Smooth muscle cell (in vitro differentiated cells): ENCODE measurements at regions not wholly inside any gene's neighbourhood (a gene's known extent, or its start where the extent isn't known, plus 50 kb on each side); places are given as distances from the start of the nearest gene placed in this dataset.

Experiments
- DNase-seq: peaks from one replicate; lab custom pipeline; 2025; ENCODE audit not compliant: unreplicated experiment; lab: John Stamatoyannopoulos, UW
- H2AFZ ChIP-seq: fragments of 200-600 bp; sonication (generic); 2 replicates; pipeline ENCODE4 v1.6.0; 2016; ENCODE audit warnings: antibody characterized with exemption, low read depth, mild to moderate bottlenecking
- H3F3A ChIP-seq: fragments of 200-600 bp; sonication (generic); 2 replicates; pipeline ENCODE4 v1.6.0; 2017; ENCODE audit warnings: antibody characterized with exemption, low read depth
- H3K27ac ChIP-seq: fragments of 200-600 bp; sonication (generic); 2 replicates; pipeline ENCODE4 v1.5.1; 2016; ENCODE audit warnings: low read depth, mild to moderate bottlenecking
- H3K27me3 ChIP-seq: fragments of 200-600 bp; sonication (generic); 2 replicates; pipeline ENCODE4 v1.6.1; 2016; ENCODE audit warnings: low read depth, mild to moderate bottlenecking
- H3K36me3 ChIP-seq: fragments of 200-600 bp; sonication (generic); 2 replicates; pipeline ENCODE4 v1.5.1; 2016; ENCODE audit warnings: low read depth
- H3K4me1 ChIP-seq: fragments of 200-600 bp; sonication (generic); 2 replicates; pipeline ENCODE4 v1.5.1; 2016; ENCODE audit warnings: low read depth
- H3K4me2 ChIP-seq: fragments of 200-600 bp; sonication (generic); 2 replicates; pipeline ENCODE4 v1.6.0; 2016; ENCODE audit warnings: mild to moderate bottlenecking
- H3K4me3 ChIP-seq: fragments of 200-600 bp; sonication (generic); 2 replicates; pipeline ENCODE4 v1.5.1; 2016; ENCODE audit warnings: mild to moderate bottlenecking
- H3K79me2 ChIP-seq: fragments of 200-600 bp; sonication (generic); 2 replicates; pipeline ENCODE4 v1.6.0; 2016; ENCODE audit warnings: low read depth, mild to moderate bottlenecking
- H3K9ac ChIP-seq: fragments of 200-600 bp; sonication (generic); 2 replicates; pipeline ENCODE4 v1.6.0; 2016; ENCODE audit warnings: low read depth
- H3K9me3 ChIP-seq: fragments of 200-600 bp; sonication (generic); replicated peaks from 2 replicates; pipeline ENCODE4 v1.5.1; 2016; ENCODE audit warnings: low read depth
- H4K20me1 ChIP-seq: fragments of 200-600 bp; sonication (generic); 2 replicates; pipeline ENCODE4 v1.6.0; 2016; ENCODE audit warnings: low read depth
- WGBS: methylation state at CpG from one replicate; pipeline ENCODE4 v1.1.7; 2016; ENCODE audit warnings: low lambda C conversion rate; 5-methylcytosine and 5-hydroxymethylcytosine counted together
- TF ChIP-seq, protein P1 (sequence below): fragments of 200-600 bp; sonication (generic); IDR thresholded peaks from 2 replicates; pipeline ENCODE4 v1.5.1; 2017; ENCODE audit warnings: borderline replicate concordance, mild to moderate bottlenecking, antibody characterized with exemption; ENCODE audit not compliant: insufficient read depth, poor library complexity, severe bottlenecking

DNA sequence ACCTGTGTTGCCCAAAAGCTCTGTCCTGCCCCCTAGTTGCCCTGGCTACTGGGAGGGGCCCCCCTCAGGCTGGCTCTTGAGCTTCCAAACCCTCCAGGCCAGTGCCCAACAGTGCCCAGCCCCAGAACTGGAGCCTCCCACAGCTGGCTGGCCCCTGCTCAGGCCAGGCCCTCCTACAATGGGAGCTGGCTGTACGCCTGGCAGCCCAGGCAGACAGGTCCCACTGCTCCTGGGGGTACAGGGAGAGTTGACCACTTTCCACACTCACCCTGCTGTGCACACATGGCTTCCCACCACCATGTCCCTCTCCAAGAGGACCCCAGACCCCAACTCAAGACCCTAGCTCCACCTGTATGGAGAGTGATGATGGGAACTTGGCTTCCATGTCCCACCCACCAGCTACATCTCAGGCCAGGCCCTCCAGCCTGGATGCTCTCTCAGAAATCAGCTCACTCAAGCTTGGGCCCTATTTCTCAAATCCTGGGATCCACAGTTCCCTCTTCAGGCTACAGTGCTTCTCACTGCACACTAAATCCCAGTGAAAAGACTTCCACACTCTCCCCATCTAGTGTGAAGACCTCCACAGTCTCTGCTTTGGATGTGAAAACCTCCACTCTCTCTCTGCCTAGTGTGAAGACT, 92.6 kb downstream of the OAT start:
- 0% methylated on average over 1 of the region's 1 CpG for WGBS

DNA sequence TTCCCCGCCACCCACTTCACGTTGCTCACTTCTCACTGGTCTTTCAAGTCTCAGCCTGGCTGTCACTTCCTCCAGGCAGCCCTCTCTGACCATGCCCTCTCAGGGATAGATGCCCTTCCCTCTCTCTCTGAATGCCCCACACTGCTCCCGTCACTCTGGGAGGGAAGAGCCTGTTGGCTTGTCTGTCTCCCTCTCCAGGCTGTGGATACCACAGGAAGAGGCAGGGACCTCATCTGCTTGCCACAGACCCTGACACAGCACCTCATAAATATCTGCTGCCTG, 93.1 kb downstream of the OAT start:
- H3K9ac ChIP-seq = no peak overlapping the region
- no peaks in the 10 kb centered on the region for H3K27me3 ChIP-seq
- H3K36me3 ChIP-seq = no peaks in the 10 kb centered on the region
- H3K79me2 ChIP-seq = no peaks in the 10 kb centered on the region
- TF ChIP-seq, protein P1, sequence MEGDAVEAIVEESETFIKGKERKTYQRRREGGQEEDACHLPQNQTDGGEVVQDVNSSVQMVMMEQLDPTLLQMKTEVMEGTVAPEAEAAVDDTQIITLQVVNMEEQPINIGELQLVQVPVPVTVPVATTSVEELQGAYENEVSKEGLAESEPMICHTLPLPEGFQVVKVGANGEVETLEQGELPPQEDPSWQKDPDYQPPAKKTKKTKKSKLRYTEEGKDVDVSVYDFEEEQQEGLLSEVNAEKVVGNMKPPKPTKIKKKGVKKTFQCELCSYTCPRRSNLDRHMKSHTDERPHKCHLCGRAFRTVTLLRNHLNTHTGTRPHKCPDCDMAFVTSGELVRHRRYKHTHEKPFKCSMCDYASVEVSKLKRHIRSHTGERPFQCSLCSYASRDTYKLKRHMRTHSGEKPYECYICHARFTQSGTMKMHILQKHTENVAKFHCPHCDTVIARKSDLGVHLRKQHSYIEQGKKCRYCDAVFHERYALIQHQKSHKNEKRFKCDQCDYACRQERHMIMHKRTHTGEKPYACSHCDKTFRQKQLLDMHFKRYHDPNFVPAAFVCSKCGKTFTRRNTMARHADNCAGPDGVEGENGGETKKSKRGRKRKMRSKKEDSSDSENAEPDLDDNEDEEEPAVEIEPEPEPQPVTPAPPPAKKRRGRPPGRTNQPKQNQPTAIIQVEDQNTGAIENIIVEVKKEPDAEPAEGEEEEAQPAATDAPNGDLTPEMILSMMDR = no peak
- H3K4me2 ChIP-seq = no peak overlapping the region
- H3K4me3 ChIP-seq = no peak overlapping the region
- no peaks in the 10 kb centered on the region for H3K4me1 ChIP-seq
- H3K9me3 ChIP-seq = no peaks in the 10 kb centered on the region
- H3F3A ChIP-seq = no peaks in the 10 kb centered on the region
- WGBS = 88% methylated on average over 3 of the region's 3 CpGs
- H4K20me1 ChIP-seq = no peaks in the 10 kb centered on the region
- no peak overlapping the region for H2AFZ ChIP-seq
- no peak for DNase-seq
- no peak overlapping the region for H3K27ac ChIP-seq

More for the DNA sequence above, 92.6 kb downstream of the OAT start:
- TF ChIP-seq, protein P1 = no peak
- H3K4me3 ChIP-seq = no peak overlapping the region
- H3K9me3 ChIP-seq = no peaks in the 10 kb centered on the region
- H3K27ac ChIP-seq = no peak overlapping the region
- H3K4me1 ChIP-seq = no peaks in the 10 kb centered on the region
- H3K9ac ChIP-seq = no peak overlapping the region
- no peaks in the 10 kb centered on the region for H3K79me2 ChIP-seq
- no peaks in the 10 kb centered on the region for H3F3A ChIP-seq
- H3K27me3 ChIP-seq = no peaks in the 10 kb centered on the region
- H3K4me2 ChIP-seq = no peak overlapping the region
- no peak for DNase-seq
- no peaks in the 10 kb centered on the region for H3K36me3 ChIP-seq
- no peak overlapping the region for H2AFZ ChIP-seq
- no peaks in the 10 kb centered on the region for H4K20me1 ChIP-seq

DNA sequence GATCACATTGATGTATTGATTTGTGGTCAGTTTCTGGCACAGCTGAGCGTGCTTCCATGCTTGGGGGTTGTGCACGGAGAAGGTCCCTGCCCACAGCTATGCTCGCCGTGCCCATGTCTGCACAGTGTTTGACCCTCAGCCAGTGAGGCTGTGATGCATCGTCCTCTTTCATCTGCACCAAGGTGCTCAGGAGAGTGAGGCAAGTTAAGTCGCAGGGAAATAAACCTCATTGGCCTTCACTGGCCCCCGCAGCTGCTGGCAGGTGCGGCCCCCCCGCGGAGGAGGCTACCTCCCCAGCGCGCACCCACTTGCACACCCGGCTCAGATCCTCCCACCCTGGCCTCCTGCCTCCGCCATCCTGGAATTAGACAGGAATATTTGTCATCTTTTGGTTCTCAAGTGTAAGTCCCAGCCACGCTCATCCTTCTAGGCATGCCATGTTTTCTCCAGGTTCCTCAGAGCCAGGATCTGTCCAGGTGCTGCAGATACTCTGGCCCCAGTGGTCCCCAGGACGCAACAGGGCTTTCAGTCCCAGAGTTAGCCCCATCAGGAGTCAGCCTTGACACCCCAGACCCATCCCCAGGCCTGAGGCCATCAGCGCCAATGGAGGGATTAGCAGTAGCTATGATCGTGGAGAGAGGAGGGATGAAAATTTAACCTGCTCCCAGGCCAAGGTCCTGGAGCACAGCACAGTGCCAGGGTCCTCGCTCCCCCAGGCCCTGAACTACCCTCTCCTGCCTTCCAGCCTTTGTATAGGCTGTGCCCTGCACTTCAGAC, 93.7 kb downstream of the OAT start:
- H4K20me1 ChIP-seq = no peaks in the 10 kb centered on the region
- 92% methylated on average over 19 of the region's 19 CpGs for WGBS
- no peaks in the 10 kb centered on the region for H3K4me1 ChIP-seq
- no peak overlapping the region for H3K27ac ChIP-seq
- H2AFZ ChIP-seq = no peak overlapping the region
- H3K4me3 ChIP-seq = no peak overlapping the region
- H3F3A ChIP-seq = no peaks in the 10 kb centered on the region
- H3K4me2 ChIP-seq = no peak overlapping the region
- H3K9me3 ChIP-seq = no peaks in the 10 kb centered on the region
- no peaks in the 10 kb centered on the region for H3K27me3 ChIP-seq
- TF ChIP-seq, protein P1 = no peak
- DNase-seq = no peak
- no peaks in the 10 kb centered on the region for H3K79me2 ChIP-seq
- no peaks in the 10 kb centered on the region for H3K36me3 ChIP-seq
- no peak overlapping the region for H3K9ac ChIP-seq

DNA sequence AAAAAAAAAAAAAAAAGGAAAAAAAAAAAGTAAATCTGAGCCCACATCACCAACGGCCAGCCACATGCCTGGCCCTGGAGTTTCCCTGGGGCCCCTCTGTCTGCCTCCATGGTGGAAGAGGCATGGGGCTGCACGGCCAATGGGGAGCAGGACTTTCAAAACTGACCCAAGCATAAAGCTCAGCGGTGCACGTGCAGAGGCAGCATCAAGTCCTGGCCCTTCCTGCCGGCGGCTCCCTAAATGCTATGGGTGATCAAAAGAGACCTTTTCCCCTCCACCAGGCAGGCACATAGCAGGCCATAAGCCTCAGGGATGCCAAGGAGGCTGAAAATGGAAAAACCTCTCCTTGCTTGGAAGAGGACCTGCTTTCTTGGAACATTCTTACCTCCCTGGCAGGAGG, 94.3 kb downstream of the OAT start:
- no peak overlapping the region for H3K4me2 ChIP-seq
- H3K9me3 ChIP-seq = no peaks in the 10 kb centered on the region
- no peak overlapping the region for H3K27ac ChIP-seq
- WGBS = 90% methylated on average over 6 of the region's 6 CpGs
- no peak overlapping the region for H2AFZ ChIP-seq
- H3K79me2 ChIP-seq = no peaks in the 10 kb centered on the region
- no peaks in the 10 kb centered on the region for H3K27me3 ChIP-seq
- H3K4me1 ChIP-seq = no peaks in the 10 kb centered on the region
- H4K20me1 ChIP-seq = no peaks in the 10 kb centered on the region
- H3K4me3 ChIP-seq = no peak overlapping the region
- DNase-seq = no peak
- no peak overlapping the region for H3K9ac ChIP-seq
- H3F3A ChIP-seq = no peaks in the 10 kb centered on the region
- no peaks in the 10 kb centered on the region for H3K36me3 ChIP-seq
- TF ChIP-seq, protein P1 = no peak
